ENCODE measurements at regions not wholly inside any gene's neighbourhood (a gene's known extent, or its start where the extent isn't known, plus 50 kb on each side); places are given as distances from the start of the nearest gene placed in this dataset.
"Not testable (repeated sequence)": the region's sequence is repeated elsewhere in the genome, so short reads cannot be mapped to it uniquely, and the experiment has no call there.

DNA sequence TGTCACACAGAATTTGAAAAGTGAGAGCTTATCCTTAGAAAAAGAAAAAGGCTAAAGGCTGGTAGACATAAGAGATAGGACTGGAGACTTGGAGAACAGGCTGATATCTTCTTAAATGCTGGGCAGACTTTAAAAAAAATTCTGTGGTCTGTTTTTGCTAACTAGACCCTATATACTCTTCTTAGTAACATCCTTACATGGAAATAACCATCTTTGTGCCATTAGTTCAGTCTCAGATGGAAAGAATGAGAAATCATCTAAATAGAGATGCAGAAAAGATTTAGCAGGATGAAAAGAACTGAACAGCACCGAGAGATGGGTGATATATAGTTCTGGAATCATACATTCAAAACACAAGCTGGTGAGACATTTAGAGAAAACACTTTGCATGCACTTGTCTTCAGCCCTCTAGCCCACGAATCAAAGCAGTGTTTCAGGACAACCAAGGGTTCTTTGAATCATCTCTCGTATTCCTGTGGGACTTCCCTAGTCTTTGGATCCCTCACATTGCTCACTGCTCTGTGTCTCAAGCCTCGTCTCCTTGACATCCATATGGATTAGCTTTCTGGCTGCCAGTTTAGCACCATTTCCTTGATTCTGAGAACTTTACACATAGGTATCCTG lies 93.0 kb upstream of the LYSMD4 start:
- no peak overlapping the region for H3K27ac ChIP-seq (ENCODE audit: insufficient read depth in 1 of 2, low read depth in 1 of 2, low read length in 2 of 2, poor library complexity in 1 of 2, severe bottlenecking in 2 of 2)
- ChIA-PET POLR2A (no interaction called here), CTCF (no interaction called here)
- no peaks in the 10 kb centered on the region for H3K27me3 ChIP-seq (replicated peaks in 2 of 5; ENCODE audit: control insufficient read depth in 4 of 5, insufficient read depth in 5 of 5, low read length in 4 of 5)
- WGBS (ENCODE audit: insufficient coverage) = 100% methylated on average over 3 of the region's 4 CpGs
- no peaks in the 10 kb centered on the region for H3K4me1 ChIP-seq (ENCODE audit: control extremely low read depth in 1 of 4, control insufficient read depth in 4 of 4, insufficient read depth in 4 of 4, low read length in 3 of 4)
- peaks cover 2 to 11% (median 3%) of the 10 kb centered on the region in 4 experiments for H3K36me3 ChIP-seq (ENCODE audit: control insufficient read depth in 4 of 4, insufficient read depth in 4 of 4, low read length in 3 of 4)
- peaks cover 0 to 3% (median 0%) of the 10 kb centered on the region in 5 experiments for H3K9me3 ChIP-seq (ENCODE audit: control extremely low read depth in 1 of 5, control insufficient read depth in 4 of 5, insufficient read depth in 2 of 5, low read depth in 1 of 5, low read length in 4 of 5)
- no peak for DNase-seq
- no peak overlapping the region for H3K4me3 ChIP-seq (ENCODE audit: control insufficient read depth in 1 of 7, extremely low read depth in 1 of 7, insufficient read depth in 4 of 7, low read depth in 2 of 7, low read length in 6 of 7)

DNA sequence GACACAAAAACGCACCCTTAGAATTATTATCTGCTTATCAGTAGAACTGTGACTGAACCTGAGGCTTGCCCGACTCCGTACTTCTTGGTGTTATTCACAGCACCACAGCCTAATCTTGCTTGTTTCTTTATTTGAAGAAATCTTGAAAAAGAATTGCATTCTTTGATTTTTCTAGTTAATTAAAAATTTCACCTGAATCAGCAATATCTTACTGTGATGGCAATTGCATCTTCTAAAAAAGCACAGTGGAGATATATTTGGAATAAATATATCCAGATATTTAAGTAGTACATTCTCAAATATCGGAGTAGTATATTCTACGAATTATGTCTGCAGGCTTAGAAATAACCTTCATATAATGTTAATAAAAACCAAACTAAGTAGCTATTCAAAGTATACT lies 90.1 kb upstream of the LYSMD4 start:
- no CpG with 5 or more reads among the region's 5 CpGs for WGBS (ENCODE audit: insufficient coverage)
- POLR2A ChIA-PET = no interaction called here
- peaks cover 4 to 12% (median 5%) of the 10 kb centered on the region in 4 experiments for H3K36me3 ChIP-seq (ENCODE audit: control insufficient read depth in 4 of 4, insufficient read depth in 4 of 4, low read length in 3 of 4)

GRCh38 chr15:99819981-99820718 lies 86.9 kb upstream of the LYSMD4 start:
- Histone ChIP-seq H3K4me1 (ENCODE audit: control extremely low read depth in 1 of 4, control insufficient read depth in 4 of 4, insufficient read depth in 4 of 4, low read length in 3 of 4) (no peaks in the 10 kb centered on the region), H3K27me3 (replicated peaks in 2 of 5; ENCODE audit: control insufficient read depth in 4 of 5, insufficient read depth in 5 of 5, low read length in 4 of 5) (no peaks in the 10 kb centered on the region), H3K9me3 (ENCODE audit: control extremely low read depth in 1 of 5, control insufficient read depth in 4 of 5, insufficient read depth in 2 of 5, low read depth in 1 of 5, low read length in 4 of 5) (no peaks in the 10 kb centered on the region), H3K36me3 (ENCODE audit: control insufficient read depth in 4 of 4, insufficient read depth in 4 of 4, low read length in 3 of 4) (peaks cover 2 to 9% (median 7%) of the 10 kb centered on the region in 4 experiments), H3K4me3 (ENCODE audit: control insufficient read depth in 1 of 7, extremely low read depth in 1 of 7, insufficient read depth in 4 of 7, low read depth in 2 of 7, low read length in 6 of 7) (no peak overlapping the region), H3K27ac (ENCODE audit: insufficient read depth in 1 of 2, low read depth in 1 of 2, low read length in 2 of 2, poor library complexity in 1 of 2, severe bottlenecking in 2 of 2) (no peak overlapping the region)
- ChIA-PET CTCF (no interaction called here), POLR2A (interaction anchor here (0.6 kb wide), 1 partner anchor 87 kb away, joined by 3 read pairs; no protein-coding TSS in a partner anchor)
- DNase-seq = no peak
- WGBS (ENCODE audit: insufficient coverage) = 93% methylated on average over 2 of the region's 2 CpGs

More for the DNA sequence above, 90.1 kb upstream of the LYSMD4 start:
- no peak for DNase-seq
- CTCF ChIA-PET = no interaction called here
- Histone ChIP-seq H3K9me3 (ENCODE audit: control extremely low read depth in 1 of 5, control insufficient read depth in 4 of 5, insufficient read depth in 2 of 5, low read depth in 1 of 5, low read length in 4 of 5) (peaks cover 0 to 2% (median 0%) of the 10 kb centered on the region in 5 experiments), H3K27ac (ENCODE audit: insufficient read depth in 1 of 2, low read depth in 1 of 2, low read length in 2 of 2, poor library complexity in 1 of 2, severe bottlenecking in 2 of 2) (no peak overlapping the region), H3K27me3 (replicated peaks in 2 of 5; ENCODE audit: control insufficient read depth in 4 of 5, insufficient read depth in 5 of 5, low read length in 4 of 5) (no peaks in the 10 kb centered on the region), H3K4me1 (ENCODE audit: control extremely low read depth in 1 of 4, control insufficient read depth in 4 of 4, insufficient read depth in 4 of 4, low read length in 3 of 4) (no peaks in the 10 kb centered on the region), H3K4me3 (ENCODE audit: control insufficient read depth in 1 of 7, extremely low read depth in 1 of 7, insufficient read depth in 4 of 7, low read depth in 2 of 7, low read length in 6 of 7) (no peak overlapping the region)

- no peak overlapping the region for H3K4me3 ChIP-seq (ENCODE audit: control insufficient read depth in 1 of 7, extremely low read depth in 1 of 7, insufficient read depth in 4 of 7, low read depth in 2 of 7, low read length in 6 of 7)
- H3K36me3 ChIP-seq (ENCODE audit: control insufficient read depth in 4 of 4, insufficient read depth in 4 of 4, low read length in 3 of 4) = peaks cover 2 to 10% (median 7%) of the 10 kb centered on the region in 4 experiments
- H3K27ac ChIP-seq (ENCODE audit: insufficient read depth in 1 of 2, low read depth in 1 of 2, low read length in 2 of 2, poor library complexity in 1 of 2, severe bottlenecking in 2 of 2) = no peak overlapping the region
- no peak for DNase-seq
- ChIA-PET CTCF (no interaction called here), POLR2A (no interaction called here)
- H3K27me3 ChIP-seq (replicated peaks in 2 of 5; ENCODE audit: control insufficient read depth in 4 of 5, insufficient read depth in 5 of 5, low read length in 4 of 5) = no peaks in the 10 kb centered on the region
- H3K4me1 ChIP-seq (ENCODE audit: control extremely low read depth in 1 of 4, control insufficient read depth in 4 of 4, insufficient read depth in 4 of 4, low read length in 3 of 4) = no peaks in the 10 kb centered on the region
- no peaks in the 10 kb centered on the region for H3K9me3 ChIP-seq (ENCODE audit: control extremely low read depth in 1 of 5, control insufficient read depth in 4 of 5, insufficient read depth in 2 of 5, low read depth in 1 of 5, low read length in 4 of 5)
- WGBS (ENCODE audit: insufficient coverage) = 100% methylated on average over 2 of the region's 3 CpGs
Measured at GRCh38 chr15:99818872-99819271, 85.6 kb upstream of the LYSMD4 start.

DNA sequence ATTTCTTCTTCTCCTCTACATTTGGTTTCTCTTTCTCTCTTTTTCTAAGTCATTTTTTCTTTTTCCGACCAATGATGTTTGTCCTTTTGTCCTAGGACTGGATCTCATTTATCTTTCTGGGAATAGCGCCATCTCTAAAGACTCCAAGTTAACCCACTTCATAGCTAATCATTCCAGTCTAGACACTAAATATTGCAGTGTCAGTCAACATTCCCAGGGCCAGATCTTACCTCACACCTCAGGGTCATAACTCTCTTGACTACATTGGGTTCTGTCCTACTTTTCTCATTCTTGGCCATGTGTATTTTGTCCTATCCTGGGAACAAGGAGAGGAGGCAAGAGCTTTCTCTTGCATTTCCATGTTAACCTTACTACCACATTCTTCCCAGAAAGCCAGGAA lies 83.6 kb upstream of the LYSMD4 start:
- H3K27me3 ChIP-seq (replicated peaks in 2 of 5; ENCODE audit: control insufficient read depth in 4 of 5, insufficient read depth in 5 of 5, low read length in 4 of 5); DNase-seq; POLR2A ChIA-PET; H3K27ac ChIP-seq (ENCODE audit: insufficient read depth in 1 of 2, low read depth in 1 of 2, low read length in 2 of 2, poor library complexity in 1 of 2, severe bottlenecking in 2 of 2); H3K4me1 ChIP-seq (ENCODE audit: control extremely low read depth in 1 of 4, control insufficient read depth in 4 of 4, insufficient read depth in 4 of 4, low read length in 3 of 4); H3K4me3 ChIP-seq (ENCODE audit: control insufficient read depth in 1 of 7, extremely low read depth in 1 of 7, insufficient read depth in 4 of 7, low read depth in 2 of 7, low read length in 6 of 7); H3K9me3 ChIP-seq (ENCODE audit: control extremely low read depth in 1 of 5, control insufficient read depth in 4 of 5, insufficient read depth in 2 of 5, low read depth in 1 of 5, low read length in 4 of 5); CTCF ChIA-PET: not testable (repeated sequence)
- peaks cover 2 to 15% (median 7%) of the 10 kb centered on the region in 4 experiments for H3K36me3 ChIP-seq (ENCODE audit: control insufficient read depth in 4 of 4, insufficient read depth in 4 of 4, low read length in 3 of 4)
- WGBS (ENCODE audit: insufficient coverage) = 94% methylated on average over 2 of the region's 2 CpGs

- POLR2A ChIA-PET; H3K4me1 ChIP-seq (ENCODE audit: control extremely low read depth in 1 of 4, control insufficient read depth in 4 of 4, insufficient read depth in 4 of 4, low read length in 3 of 4); H3K9me3 ChIP-seq (ENCODE audit: control extremely low read depth in 1 of 5, control insufficient read depth in 4 of 5, insufficient read depth in 2 of 5, low read depth in 1 of 5, low read length in 4 of 5); H3K4me3 ChIP-seq (ENCODE audit: control insufficient read depth in 1 of 7, extremely low read depth in 1 of 7, insufficient read depth in 4 of 7, low read depth in 2 of 7, low read length in 6 of 7); CTCF ChIA-PET; H3K27ac ChIP-seq (ENCODE audit: insufficient read depth in 1 of 2, low read depth in 1 of 2, low read length in 2 of 2, poor library complexity in 1 of 2, severe bottlenecking in 2 of 2); H3K27me3 ChIP-seq (replicated peaks in 2 of 5; ENCODE audit: control insufficient read depth in 4 of 5, insufficient read depth in 5 of 5, low read length in 4 of 5); DNase-seq: not testable (repeated sequence)
- no CpG with 5 or more reads among the region's 2 CpGs for WGBS (ENCODE audit: insufficient coverage)
- H3K36me3 ChIP-seq (ENCODE audit: control insufficient read depth in 4 of 4, insufficient read depth in 4 of 4, low read length in 3 of 4) = peaks cover 0 to 13% (median 3%) of the 10 kb centered on the region in 4 experiments
Measured at GRCh38 chr15:99810663-99811062, 77.4 kb upstream of the LYSMD4 start.

DNA sequence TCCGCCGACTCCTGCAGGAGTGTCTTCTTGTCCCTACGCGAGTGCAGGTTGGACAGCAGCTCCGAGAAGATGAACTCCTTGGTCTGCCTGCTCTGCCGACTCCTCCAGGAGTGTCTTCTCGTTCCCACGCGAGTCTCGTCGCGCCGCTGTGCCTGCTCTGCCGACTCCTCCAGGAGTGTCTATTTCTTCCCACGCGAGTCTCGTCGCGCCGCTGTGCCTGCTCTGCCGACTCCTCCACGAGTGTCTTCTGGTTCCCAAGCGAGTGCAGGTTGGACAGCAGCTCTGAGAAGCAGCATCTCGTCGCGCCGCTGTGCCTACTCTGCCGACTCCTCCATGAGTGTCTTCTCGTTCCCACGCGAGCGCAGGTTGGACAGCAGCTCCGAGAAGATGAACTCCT lies 66.6 kb upstream of the LYSMD4 start:
- DNase-seq; CTCF ChIA-PET; H3K27me3 ChIP-seq (replicated peaks in 2 of 5; ENCODE audit: control insufficient read depth in 4 of 5, insufficient read depth in 5 of 5, low read length in 4 of 5); H3K9me3 ChIP-seq (ENCODE audit: control extremely low read depth in 1 of 5, control insufficient read depth in 4 of 5, insufficient read depth in 2 of 5, low read depth in 1 of 5, low read length in 4 of 5); H3K36me3 ChIP-seq (ENCODE audit: control insufficient read depth in 4 of 4, insufficient read depth in 4 of 4, low read length in 3 of 4); H3K4me3 ChIP-seq (ENCODE audit: control insufficient read depth in 1 of 7, extremely low read depth in 1 of 7, insufficient read depth in 4 of 7, low read depth in 2 of 7, low read length in 6 of 7); POLR2A ChIA-PET; H3K4me1 ChIP-seq (ENCODE audit: control extremely low read depth in 1 of 4, control insufficient read depth in 4 of 4, insufficient read depth in 4 of 4, low read length in 3 of 4); H3K27ac ChIP-seq (ENCODE audit: insufficient read depth in 1 of 2, low read depth in 1 of 2, low read length in 2 of 2, poor library complexity in 1 of 2, severe bottlenecking in 2 of 2): not testable (repeated sequence)
- 98% methylated on average over 30 of the region's 33 CpGs for WGBS (ENCODE audit: insufficient coverage)

All from common myeloid progenitor, CD34-positive (primary cell).